Dedifferentiated amniotic fluid mesenchymal stem cell (primary cell): ENCODE measurements at regions not wholly inside any gene's neighbourhood (a gene's known extent, or its start where the extent isn't known, plus 50 kb on each side); places are given as distances from the start of the nearest gene placed in this dataset.

Experiments used
- DNase-seq: peaks from one replicate; pipeline ENCODE4 v3.0.0-alpha.2; 2016; ENCODE audit errors: extremely low spot score

GRCh38 chr12:102596031-102596430 is 115.7 kb upstream of the IGF1 start:
- DNase-seq, result no peak

- DNase-seq, result no peak
These were observed 115.0 kb upstream of the IGF1 start for GRCh38 chr12:102595315-102595714.

DNA sequence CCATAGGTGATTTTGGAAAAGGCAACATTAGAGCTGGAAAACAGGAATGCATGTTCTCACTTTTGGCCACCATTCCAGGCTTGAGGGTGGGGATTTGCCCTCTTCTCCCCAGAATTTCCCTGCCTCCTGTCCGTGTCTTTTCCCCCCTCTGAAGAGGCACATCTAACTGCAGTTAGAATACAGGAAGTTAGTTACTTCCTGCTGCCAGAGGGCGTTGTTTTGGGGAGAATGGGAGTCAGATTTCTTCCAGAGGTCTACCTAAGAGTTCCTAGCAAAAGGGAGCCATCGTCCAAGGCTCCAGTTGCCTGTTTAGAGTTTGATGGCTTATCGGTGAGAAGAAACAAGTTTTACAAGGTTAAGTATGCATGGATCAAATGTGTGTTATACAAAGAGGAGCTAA is 112.8 kb upstream of the IGF1 start:
- no peak for DNase-seq

DNA sequence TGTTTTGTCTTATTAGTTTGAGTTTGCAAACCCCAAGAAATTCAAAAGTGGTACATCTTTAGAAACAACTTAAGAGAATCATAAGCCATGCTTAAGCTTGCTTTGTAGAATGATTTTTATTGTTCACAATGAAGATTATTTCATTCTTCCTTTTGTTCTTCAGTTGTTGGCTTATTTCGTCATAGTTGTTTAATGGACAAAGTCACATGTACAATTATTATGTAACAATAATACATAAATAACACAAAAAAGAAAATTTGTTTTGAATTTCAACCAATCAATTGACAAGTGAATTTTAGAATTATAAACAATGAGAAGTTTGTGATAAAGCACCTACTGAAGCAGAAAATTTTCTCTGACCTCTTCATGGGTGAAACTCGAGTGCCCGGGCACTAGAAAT is 111.8 kb upstream of the IGF1 start:
- DNase-seq, result no peak

DNA sequence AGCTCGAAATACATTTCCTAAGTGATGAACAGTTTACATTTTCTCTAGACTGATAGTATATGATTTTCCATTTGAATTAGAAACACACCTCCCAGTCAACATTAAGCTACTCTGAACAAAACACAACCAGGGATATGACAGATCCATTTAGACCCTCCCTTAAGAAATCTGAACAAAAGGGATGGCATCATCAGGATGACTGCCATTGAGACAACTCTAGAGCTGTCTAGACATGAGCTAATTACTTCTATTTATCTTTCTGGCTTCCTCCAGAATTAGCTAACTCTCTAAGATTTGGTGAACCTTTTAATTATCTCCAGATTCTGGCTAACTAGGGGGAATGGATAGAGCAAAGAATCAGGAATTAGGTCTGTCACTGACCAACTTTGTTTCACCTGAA is 92.9 kb upstream of the IGF1 start:
- no peak for DNase-seq

GRCh38 chr12:102571889-102572288 is 91.5 kb upstream of the IGF1 start:
- DNase-seq, result no peak

DNA sequence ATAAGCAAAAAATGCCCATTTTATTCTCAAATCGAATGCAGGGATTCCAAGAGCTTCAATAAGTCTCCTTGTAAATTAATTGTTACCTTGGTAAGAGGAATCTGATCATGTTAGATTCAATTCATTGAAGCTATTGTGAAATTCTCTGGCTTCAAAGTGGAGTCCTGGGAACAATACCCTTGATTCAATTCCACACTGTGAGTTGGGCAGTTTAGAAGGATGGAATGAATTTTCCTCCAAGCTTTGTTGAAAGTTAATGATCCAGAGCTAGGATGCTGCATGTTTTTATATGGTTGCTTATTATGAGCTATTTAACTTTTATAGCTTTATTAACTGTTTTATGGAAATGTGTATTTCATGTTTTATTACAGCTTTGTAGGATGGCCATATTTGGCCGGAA is 89.9 kb upstream of the IGF1 start:
- DNase-seq, result no peak

- DNase-seq, result no peak
These were observed 89.4 kb upstream of the IGF1 start for GRCh38 chr12:102569803-102570202.

DNA sequence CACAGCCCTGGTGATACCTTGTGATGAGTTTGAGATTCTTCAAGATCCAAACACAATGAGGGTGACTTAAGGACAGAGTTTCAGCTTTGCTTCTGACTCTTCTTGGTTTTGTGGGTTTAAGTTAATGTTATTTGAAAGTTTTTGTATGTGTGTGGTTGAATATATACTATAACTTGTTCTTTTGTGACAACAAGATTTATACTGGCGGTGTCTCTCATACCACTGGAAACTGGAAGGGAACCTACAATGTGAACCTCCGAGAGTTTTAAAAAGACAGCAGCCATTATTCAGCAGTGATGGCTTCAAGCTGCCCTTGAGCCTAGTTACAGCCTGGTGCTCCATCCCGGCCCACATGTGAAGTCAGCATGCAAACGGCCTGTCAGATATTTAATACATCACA is 87.9 kb upstream of the IGF1 start:
- no peak for DNase-seq

DNA sequence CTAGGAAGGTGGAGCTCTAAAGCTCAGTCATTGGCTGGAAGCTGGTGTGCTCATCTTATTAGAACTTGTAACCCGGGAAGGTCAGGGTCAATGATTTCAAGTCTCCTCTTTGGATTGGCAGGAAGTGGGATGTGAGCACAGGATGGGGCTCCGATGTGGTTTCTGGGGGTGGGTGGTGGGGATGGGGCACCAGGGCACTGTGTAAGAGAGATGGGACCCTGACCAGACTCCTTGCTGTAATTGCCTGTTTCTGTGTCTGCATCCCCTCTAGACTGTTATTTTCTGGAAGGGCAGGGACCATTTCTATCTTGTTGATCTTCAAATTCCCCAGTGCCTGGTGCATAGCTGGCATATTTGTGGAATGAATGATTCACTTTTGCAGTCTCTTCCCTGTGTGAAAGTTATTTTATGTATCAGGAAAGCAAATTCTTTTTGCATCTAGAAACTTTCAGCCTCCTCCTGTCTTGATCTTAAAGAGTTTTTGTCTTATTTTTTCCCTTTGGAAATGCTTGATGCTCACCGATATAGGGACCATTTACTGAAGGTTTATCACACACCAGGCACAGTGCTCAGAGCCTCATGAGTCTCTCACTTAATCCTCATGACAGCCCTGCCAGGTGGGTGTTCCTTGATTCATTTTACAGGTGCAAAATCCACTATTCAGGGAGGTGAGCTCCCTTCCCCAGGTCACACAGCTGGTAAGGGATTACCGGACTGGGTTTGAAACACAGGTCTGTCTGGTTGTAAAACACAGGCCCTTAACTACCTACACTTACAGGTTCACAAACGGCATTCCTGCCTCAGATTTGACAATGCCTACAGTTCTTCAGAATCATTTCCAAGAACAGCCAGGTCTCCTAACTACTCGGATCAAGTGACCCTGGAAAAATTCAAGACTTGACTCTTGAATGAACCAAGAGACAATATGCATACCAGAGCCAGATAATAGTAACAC is 86.9 kb upstream of the IGF1 start:
- DNase-seq, result peak; percentile 75

- DNase-seq, result no peak
These were observed 85.2 kb upstream of the IGF1 start for GRCh38 chr12:102565555-102565954.

- no peak for DNase-seq
These were observed 83.7 kb upstream of the IGF1 start for GRCh38 chr12:102564026-102564425.

GRCh38 chr12:102562836-102563425 is 82.6 kb upstream of the IGF1 start:
- no peak for DNase-seq

DNA sequence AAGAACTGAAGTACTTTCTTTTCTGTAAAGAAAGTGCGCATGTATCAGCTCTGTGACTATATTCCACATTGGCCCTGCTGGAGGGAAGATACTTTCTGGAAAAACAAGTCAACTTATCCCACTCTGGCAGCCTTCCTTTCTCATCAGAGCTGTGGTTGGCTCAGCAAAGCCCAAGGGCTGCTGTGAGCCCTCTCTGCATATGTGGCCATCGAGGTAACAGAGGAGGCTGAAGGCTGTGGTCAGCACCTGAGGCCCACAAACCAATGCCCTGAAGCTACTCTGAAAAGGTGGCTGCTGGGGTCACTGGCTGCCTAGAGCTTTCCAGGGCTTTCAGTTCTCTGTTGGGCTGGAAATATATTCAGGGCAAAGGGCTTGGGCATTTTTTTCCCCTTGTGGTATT is 70.8 kb upstream of the IGF1 start:
- no peak for DNase-seq

DNA sequence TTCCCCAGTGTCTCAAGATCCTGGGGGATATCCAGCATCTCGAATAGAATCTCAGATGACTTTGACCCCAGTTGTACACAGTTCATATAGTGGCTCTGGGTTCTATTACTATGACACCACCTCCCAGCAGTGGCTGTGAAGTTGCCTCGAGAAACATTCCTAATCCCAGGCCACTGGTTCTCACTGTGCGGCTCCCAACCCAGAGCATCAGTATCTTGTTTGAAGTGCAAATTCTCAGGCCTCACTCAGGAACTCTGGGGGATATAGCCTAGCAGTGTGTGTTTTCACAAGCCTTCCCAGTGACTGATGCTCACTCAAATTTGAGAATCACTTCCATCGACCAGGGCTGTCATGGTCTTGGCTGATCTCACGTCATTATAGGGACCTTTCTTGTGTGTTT is 69.3 kb upstream of the IGF1 start:
- DNase-seq, result no peak

DNA sequence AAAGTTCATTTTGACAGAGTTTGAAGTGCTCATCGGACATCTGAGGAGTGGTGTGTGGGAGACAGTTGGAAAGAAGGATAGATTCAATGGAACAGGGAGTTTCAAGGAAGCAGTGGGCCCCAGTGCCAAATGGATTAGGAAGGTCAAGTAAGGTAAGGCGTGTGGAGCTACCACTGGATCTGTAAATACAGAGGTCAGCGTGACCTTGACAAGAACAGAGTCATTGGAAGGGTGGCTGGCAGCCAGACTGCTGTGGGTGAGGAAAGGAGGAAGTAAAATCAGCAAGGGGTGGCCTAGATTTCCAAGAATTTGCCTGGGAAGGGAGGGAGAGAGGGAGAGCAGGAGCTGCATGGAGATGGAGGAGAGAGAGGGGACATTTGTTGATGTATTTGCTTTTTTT is 68.2 kb upstream of the IGF1 start:
- DNase-seq, result no peak

- DNase-seq, result no peak
These were observed 63.4 kb upstream of the IGF1 start for GRCh38 chr12:102543494-102544485.

- DNase-seq, result no peak
These were observed 62.6 kb upstream of the IGF1 start for GRCh38 chr12:102542816-102543440.

DNA sequence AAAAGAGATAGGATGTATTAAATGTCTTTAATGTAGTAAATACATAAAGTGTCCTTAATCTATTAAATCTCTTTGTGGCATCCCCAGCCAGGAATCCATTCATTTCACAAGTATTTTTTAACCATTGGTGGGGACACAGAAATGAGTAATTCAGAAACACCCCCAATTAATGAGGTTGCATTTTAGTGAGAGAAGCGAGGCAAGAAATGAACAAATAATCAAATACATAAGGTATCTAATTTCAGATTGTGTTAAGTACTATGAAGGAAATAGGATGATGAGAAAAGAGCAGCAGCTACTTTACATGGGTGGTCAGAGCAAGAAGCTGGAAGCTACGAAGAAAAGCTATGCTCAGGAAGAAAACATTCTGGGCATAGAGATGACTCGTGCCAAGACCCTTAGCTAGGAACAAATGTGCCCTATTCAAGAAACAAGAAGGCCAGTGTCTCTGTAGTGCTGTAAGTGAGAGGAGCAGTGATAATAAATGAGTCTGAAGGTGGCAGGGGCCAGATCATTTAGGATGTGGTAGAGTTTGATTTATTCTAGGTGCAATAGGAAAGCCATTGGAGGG is 60.5 kb upstream of the IGF1 start:
- DNase-seq, result no peak

- DNase-seq, result peak; percentile 54
These were observed 59.5 kb upstream of the IGF1 start for GRCh38 chr12:102539651-102540553.
